Retinal pigment epithelial cell (primary cell): ENCODE measurements at regions not wholly inside any gene's neighbourhood (a gene's known extent, or its start where the extent isn't known, plus 50 kb on each side); places are given as distances from the start of the nearest gene placed in this dataset.

ENCODE experiments used
- DNase-seq: peaks from one replicate; pipeline ENCODE4 v3.0.0-alpha.2; 2010; ENCODE audit warnings: low read depth
- H3K4me3 ChIP-seq: 2 replicates; pipeline ENCODE4 v1.5.1; 2011; ENCODE audit warnings: mild to moderate bottlenecking, low read length, control low read depth, moderate library complexity
- TF ChIP-seq, protein P1 (sequence below): conservative IDR thresholded peaks from 2 replicates; pipeline ENCODE4 v1.5.1; 2011; ENCODE audit warnings: low read depth, low read length, control low read depth, inconsistent platforms

- TF ChIP-seq, protein P1, sequence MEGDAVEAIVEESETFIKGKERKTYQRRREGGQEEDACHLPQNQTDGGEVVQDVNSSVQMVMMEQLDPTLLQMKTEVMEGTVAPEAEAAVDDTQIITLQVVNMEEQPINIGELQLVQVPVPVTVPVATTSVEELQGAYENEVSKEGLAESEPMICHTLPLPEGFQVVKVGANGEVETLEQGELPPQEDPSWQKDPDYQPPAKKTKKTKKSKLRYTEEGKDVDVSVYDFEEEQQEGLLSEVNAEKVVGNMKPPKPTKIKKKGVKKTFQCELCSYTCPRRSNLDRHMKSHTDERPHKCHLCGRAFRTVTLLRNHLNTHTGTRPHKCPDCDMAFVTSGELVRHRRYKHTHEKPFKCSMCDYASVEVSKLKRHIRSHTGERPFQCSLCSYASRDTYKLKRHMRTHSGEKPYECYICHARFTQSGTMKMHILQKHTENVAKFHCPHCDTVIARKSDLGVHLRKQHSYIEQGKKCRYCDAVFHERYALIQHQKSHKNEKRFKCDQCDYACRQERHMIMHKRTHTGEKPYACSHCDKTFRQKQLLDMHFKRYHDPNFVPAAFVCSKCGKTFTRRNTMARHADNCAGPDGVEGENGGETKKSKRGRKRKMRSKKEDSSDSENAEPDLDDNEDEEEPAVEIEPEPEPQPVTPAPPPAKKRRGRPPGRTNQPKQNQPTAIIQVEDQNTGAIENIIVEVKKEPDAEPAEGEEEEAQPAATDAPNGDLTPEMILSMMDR = no peak
- no peak for DNase-seq
Measured at GRCh38 chr20:41874658-41875057, 256.5 kb upstream of the CHD6 start.

DNA sequence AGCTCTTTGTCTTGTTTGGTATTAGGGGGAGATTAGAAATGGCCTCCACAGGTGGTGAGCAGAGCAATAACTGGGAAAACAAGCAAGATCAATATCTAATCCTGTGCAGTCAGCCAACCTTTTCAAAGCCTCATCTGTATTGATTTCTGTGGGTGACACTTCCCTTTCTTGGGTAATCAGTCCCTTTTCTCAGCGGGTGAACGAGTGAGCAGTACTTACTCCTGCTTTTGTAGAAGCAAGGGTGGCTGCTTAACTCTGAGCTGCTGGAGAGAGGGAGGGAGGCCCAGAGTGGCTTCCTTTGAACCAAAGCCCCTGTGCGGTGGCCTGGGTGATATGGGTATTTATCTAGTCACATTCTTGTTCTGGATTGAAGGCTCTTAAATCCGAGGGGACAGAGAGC is 254.8 kb upstream of the CHD6 start:
- DNase-seq = no peak
- no peak overlapping the region for H3K4me3 ChIP-seq
- TF ChIP-seq, protein P1 = no peak

More at GRCh38 chr20:41874658-41875057, 256.5 kb upstream of the CHD6 start:
- H3K4me3 ChIP-seq = no peak overlapping the region

DNA sequence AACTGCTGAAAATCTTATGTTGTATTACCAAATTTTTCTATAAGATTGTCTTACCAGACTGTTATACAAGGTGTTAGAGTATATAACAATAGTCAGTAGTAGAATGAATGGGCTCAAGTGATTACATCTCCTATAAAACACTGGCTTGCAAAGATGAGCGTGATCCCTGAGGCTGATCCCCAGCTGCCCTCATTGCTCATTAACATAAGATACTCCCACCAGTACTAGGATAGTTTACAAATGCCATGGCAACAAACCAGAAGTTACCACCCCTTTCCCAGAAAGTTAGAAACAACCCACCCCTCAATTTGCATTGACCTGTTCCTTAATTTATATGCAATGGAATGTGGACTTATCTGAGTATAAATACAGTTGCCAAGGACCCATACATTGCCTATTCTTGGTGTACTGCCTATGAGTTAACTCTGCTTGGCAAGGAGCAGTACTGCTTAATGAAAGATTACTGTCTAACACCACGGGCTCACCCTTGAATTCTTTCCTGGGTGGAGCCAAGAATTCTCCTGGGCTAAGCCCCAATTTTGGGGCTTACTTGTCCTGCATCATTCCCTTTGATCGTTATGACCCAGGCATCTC is 252.8 kb upstream of the CHD6 start:
- DNase-seq = no peak
- TF ChIP-seq, protein P1 = no peak
- no peak overlapping the region for H3K4me3 ChIP-seq

GRCh38 chr20:41869261-41869660 is 251.1 kb upstream of the CHD6 start:
- TF ChIP-seq, protein P1 = no peak
- H3K4me3 ChIP-seq = no peak overlapping the region
- DNase-seq = no peak

GRCh38 chr20:41865938-41866337 is 247.8 kb upstream of the CHD6 start:
- TF ChIP-seq, protein P1 = no peak
- H3K4me3 ChIP-seq = no peak overlapping the region
- no peak for DNase-seq

DNA sequence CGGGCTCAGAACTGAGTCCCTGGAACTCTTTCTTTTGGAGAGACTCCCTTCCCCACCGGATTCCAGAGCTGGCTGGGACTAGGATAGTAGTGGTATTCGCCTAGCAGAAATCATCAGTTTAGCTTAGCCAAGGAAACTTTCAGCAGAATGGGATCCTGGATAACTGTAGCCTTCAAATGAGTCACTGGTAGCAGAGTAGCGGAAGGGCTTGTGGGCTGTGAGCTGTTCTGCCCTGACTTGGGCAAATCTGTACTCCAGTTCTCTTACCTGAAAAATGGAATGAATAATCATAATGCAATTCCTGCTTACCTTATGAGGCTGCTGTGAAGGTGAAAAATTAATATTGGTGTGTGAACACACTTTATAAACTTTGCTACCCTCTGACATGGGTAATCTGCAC is 244.3 kb upstream of the CHD6 start:
- no peak for DNase-seq
- TF ChIP-seq, protein P1 = no peak

GRCh38 chr20:41861772-41862422 is 243.7 kb upstream of the CHD6 start:
- no peak for DNase-seq
- no peak overlapping the region for H3K4me3 ChIP-seq
- TF ChIP-seq, protein P1 = no peak

More for the DNA sequence above, 244.3 kb upstream of the CHD6 start:
- H3K4me3 ChIP-seq = no peak overlapping the region
